Nephron (organoid): ENCODE measurements at regions not wholly inside any gene's neighbourhood (a gene's known extent, or its start where the extent isn't known, plus 50 kb on each side); places are given as distances from the start of the nearest gene placed in this dataset.

Experiments
- H3K27ac Mint-ChIP-seq, 3 experiments: 2 replicates each; pipeline ENCODE4 v1.8.0; 2020; ENCODE audit warnings: mixed read lengths in 3 of 3, mild to moderate bottlenecking in 2 of 3, moderate library complexity in 1 of 3
- H3K27me3 Mint-ChIP-seq: 2 replicates; pipeline ENCODE4 v1.8.0; 2021; ENCODE audit warnings: low read depth, mild to moderate bottlenecking, moderate library complexity, mixed read lengths
- H3K36me3 Mint-ChIP-seq: 2 replicates; pipeline ENCODE4 v1.8.0; 2020; ENCODE audit warnings: low read depth, mixed read lengths
- H3K4me1 Mint-ChIP-seq: 2 replicates; pipeline ENCODE4 v1.8.0; 2020; ENCODE audit warnings: mixed read lengths
- H3K4me3 Mint-ChIP-seq, 3 experiments: 2 replicates each; pipeline ENCODE4 v1.8.0; 2020; ENCODE audit warnings: mild to moderate bottlenecking in 3 of 3, mixed read lengths in 3 of 3, moderate library complexity in 2 of 3
- H3K9me3 Mint-ChIP-seq: 2 replicates; pipeline ENCODE4 v1.8.0; 2020; ENCODE audit warnings: mixed read lengths
- TF ChIP-seq, protein P1 (sequence below), 3 experiments: fragments of 200-600 bp; sonication (generic); IDR thresholded peaks; one replicate each; pipeline ENCODE4 v1.5.0; 2021; ENCODE audit warnings: antibody characterized with exemption in 3 of 3; ENCODE audit not compliant: unreplicated experiment in 3 of 3

- Mint-ChIP-seq H3K4me3 (no peak overlapping the region), H3K36me3 (no peaks in the 10 kb centered on the region), H3K9me3 (no peaks in the 10 kb centered on the region), H3K27me3 (no peaks in the 10 kb centered on the region), H3K27ac (peak overlapping the region in 2 of 3 experiments; percentile 4 to 35), H3K4me1 (no peaks in the 10 kb centered on the region)
- TF ChIP-seq, protein P1, sequence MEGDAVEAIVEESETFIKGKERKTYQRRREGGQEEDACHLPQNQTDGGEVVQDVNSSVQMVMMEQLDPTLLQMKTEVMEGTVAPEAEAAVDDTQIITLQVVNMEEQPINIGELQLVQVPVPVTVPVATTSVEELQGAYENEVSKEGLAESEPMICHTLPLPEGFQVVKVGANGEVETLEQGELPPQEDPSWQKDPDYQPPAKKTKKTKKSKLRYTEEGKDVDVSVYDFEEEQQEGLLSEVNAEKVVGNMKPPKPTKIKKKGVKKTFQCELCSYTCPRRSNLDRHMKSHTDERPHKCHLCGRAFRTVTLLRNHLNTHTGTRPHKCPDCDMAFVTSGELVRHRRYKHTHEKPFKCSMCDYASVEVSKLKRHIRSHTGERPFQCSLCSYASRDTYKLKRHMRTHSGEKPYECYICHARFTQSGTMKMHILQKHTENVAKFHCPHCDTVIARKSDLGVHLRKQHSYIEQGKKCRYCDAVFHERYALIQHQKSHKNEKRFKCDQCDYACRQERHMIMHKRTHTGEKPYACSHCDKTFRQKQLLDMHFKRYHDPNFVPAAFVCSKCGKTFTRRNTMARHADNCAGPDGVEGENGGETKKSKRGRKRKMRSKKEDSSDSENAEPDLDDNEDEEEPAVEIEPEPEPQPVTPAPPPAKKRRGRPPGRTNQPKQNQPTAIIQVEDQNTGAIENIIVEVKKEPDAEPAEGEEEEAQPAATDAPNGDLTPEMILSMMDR (IDR thresholded peaks at IDR 0.05; ENCODE audit: unreplicated experiment in 3 of 3) = no peak
Observed at GRCh38 chr3:135636596-135636995, 328.9 kb upstream of the PPP2R3A start.

GRCh38 chr3:135637013-135637412 lies 328.5 kb upstream of the PPP2R3A start:
- H3K36me3 Mint-ChIP-seq = no peaks in the 10 kb centered on the region
- no peaks in the 10 kb centered on the region for H3K27me3 Mint-ChIP-seq
- no peak overlapping the region for H3K4me3 Mint-ChIP-seq
- H3K27ac Mint-ChIP-seq = no peak overlapping the region
- no peaks in the 10 kb centered on the region for H3K4me1 Mint-ChIP-seq
- TF ChIP-seq, protein P1 (IDR thresholded peaks at IDR 0.05; ENCODE audit: unreplicated experiment in 3 of 3) = no peak
- no peaks in the 10 kb centered on the region for H3K9me3 Mint-ChIP-seq

DNA sequence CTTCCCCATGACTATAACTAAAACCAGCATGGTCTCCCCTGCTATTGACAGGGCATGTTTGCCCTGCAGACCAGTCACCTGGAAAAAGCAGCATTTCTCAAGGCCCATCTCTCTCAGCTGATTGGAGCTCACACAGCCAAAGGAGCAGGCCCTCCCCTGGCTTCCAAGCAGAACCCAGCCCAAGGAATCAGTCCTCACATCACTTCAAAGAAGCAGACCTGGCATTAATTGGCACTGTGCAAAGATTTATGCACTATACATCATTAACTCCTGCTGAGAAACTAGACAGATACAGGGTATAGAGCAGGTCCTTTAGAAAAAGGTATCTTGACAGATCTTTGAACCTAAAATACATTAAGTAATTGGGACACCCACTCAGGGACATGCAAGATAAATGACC lies 323.8 kb upstream of the PPP2R3A start:
- H3K4me3 Mint-ChIP-seq = no peak overlapping the region
- TF ChIP-seq, protein P1 (IDR thresholded peaks at IDR 0.05; ENCODE audit: unreplicated experiment in 3 of 3) = no peak
- H3K4me1 Mint-ChIP-seq = no peaks in the 10 kb centered on the region
- H3K27ac Mint-ChIP-seq = no peak overlapping the region
- H3K9me3 Mint-ChIP-seq = peaks cover 8% of the 10 kb centered on the region
- no peaks in the 10 kb centered on the region for H3K36me3 Mint-ChIP-seq
- H3K27me3 Mint-ChIP-seq = no peaks in the 10 kb centered on the region

DNA sequence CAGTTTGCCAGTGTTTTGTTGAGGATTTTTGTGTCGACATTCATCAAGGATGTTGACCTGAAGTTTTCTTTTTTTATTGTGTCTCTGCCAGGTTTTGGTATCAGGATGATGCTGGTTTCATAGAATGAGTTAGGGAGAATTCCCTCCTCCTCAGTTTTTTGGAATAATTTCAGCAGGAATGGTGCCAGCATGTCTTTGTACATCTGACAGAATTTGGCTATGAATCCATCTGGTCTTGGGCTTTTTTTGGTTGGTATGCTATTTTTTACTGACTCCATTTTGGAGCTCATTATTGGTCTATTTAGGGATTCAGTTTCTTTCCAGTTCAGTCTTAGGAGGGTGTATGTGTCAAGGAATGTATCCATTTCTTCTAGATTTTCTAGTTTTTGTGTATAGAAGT lies 320.0 kb upstream of the PPP2R3A start:
- no peak overlapping the region for H3K4me3 Mint-ChIP-seq
- peaks cover 18% of the 10 kb centered on the region for H3K9me3 Mint-ChIP-seq

DNA sequence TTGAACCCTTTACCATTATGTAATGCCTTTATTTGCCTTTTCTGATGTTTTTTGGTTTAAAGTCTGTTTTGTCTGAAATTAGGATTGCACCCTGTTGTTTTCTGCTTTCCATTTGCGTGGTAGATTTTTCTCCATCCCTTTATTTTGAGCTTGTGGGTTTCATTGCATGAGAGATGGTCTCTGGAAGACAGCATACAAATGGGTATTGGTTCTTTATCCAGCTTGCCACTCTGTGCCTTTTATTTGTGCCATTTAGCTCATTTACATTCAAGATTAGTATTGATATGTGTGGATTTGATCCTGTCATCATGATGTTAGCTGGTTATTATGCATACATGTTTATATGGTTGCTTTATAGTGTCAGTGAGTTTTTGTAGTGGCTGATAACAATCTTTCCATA lies 318.7 kb upstream of the PPP2R3A start:
- Mint-ChIP-seq H3K27me3 (no peaks in the 10 kb centered on the region), H3K4me1 (no peaks in the 10 kb centered on the region), H3K27ac (no peak overlapping the region), H3K36me3 (no peaks in the 10 kb centered on the region), H3K9me3 (peaks cover 18% of the 10 kb centered on the region), H3K4me3 (no peak overlapping the region)
- TF ChIP-seq, protein P1 (IDR thresholded peaks at IDR 0.05; ENCODE audit: unreplicated experiment in 3 of 3) = no peak

More for the DNA sequence above, 320.0 kb upstream of the PPP2R3A start:
- H3K27me3 Mint-ChIP-seq = no peaks in the 10 kb centered on the region
- no peaks in the 10 kb centered on the region for H3K4me1 Mint-ChIP-seq
- no peak overlapping the region for H3K27ac Mint-ChIP-seq
- H3K36me3 Mint-ChIP-seq = no peaks in the 10 kb centered on the region
- TF ChIP-seq, protein P1 (IDR thresholded peaks at IDR 0.05; ENCODE audit: unreplicated experiment in 3 of 3) = no peak

DNA sequence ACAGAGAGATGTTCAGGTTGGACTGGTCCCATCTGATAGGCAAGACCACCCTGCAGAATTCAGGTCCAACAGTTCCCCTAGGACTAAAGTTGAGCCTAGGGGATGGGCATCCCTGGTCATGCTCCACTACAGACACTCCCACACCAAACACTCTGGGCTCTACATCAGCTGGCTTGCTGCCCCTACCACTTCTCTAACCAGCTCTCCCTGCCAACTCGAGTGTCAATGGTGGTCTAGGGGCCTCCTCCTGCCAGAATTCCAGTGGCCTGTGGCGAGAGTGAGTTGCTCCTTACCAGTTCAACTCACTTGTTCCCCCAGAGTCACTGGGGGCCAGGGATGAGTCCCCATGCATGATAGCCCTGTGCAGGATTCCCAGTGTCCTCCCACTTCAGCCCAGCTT lies 316.2 kb upstream of the PPP2R3A start:
- H3K36me3 Mint-ChIP-seq = no peaks in the 10 kb centered on the region
- no peak overlapping the region for H3K4me3 Mint-ChIP-seq
- peaks cover 5% of the 10 kb centered on the region for H3K4me1 Mint-ChIP-seq
- no peak overlapping the region for H3K27ac Mint-ChIP-seq
- TF ChIP-seq, protein P1 (IDR thresholded peaks at IDR 0.05; ENCODE audit: unreplicated experiment in 3 of 3) = no peak
- peaks cover 18% of the 10 kb centered on the region for H3K9me3 Mint-ChIP-seq
- H3K27me3 Mint-ChIP-seq = no peaks in the 10 kb centered on the region
